ENCODE measurements at regions not wholly inside any gene's neighbourhood (a gene's known extent, or its start where the extent isn't known, plus 50 kb on each side); places are given as distances from the start of the nearest gene placed in this dataset.

DNA sequence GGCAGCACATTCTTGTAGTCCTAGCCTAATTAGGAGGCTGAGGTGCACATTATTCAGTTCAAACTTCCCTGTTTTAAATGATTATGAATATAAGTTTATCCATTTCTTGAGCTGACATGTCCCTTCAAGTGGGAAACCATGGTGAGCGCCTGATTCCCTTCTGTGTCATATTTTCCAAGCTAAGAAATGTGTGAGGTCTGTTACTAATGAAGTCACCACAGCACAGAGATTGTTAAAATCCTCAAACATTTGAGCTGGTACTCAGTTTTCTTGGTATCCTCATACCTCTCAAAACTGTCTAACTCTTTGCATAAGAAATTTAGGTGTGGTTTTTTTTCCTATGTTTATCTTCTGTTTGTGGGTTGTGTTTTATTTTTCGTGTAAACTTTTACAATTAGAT, 926.8 kb downstream of the GATA3 start:
- H3K4me3 ChIP-seq, result no peak overlapping the region
- intact Hi-C loops (cut with DNase I), result no loop called here
- no peaks in the 10 kb centered on the region for H3K27me3 ChIP-seq (ENCODE audit: low read depth)
- no peaks in the 10 kb centered on the region for H3K4me1 ChIP-seq
- DNase-seq, result no peak
- TF ChIP-seq, protein P1, sequence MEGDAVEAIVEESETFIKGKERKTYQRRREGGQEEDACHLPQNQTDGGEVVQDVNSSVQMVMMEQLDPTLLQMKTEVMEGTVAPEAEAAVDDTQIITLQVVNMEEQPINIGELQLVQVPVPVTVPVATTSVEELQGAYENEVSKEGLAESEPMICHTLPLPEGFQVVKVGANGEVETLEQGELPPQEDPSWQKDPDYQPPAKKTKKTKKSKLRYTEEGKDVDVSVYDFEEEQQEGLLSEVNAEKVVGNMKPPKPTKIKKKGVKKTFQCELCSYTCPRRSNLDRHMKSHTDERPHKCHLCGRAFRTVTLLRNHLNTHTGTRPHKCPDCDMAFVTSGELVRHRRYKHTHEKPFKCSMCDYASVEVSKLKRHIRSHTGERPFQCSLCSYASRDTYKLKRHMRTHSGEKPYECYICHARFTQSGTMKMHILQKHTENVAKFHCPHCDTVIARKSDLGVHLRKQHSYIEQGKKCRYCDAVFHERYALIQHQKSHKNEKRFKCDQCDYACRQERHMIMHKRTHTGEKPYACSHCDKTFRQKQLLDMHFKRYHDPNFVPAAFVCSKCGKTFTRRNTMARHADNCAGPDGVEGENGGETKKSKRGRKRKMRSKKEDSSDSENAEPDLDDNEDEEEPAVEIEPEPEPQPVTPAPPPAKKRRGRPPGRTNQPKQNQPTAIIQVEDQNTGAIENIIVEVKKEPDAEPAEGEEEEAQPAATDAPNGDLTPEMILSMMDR (IDR thresholded peaks at IDR 0.05), result no peak
- no peaks in the 10 kb centered on the region for H3K36me3 ChIP-seq
- no peaks in the 10 kb centered on the region for H3K9me3 ChIP-seq
- no peak for ATAC-seq
- H3K27ac ChIP-seq, result no peak overlapping the region

DNA sequence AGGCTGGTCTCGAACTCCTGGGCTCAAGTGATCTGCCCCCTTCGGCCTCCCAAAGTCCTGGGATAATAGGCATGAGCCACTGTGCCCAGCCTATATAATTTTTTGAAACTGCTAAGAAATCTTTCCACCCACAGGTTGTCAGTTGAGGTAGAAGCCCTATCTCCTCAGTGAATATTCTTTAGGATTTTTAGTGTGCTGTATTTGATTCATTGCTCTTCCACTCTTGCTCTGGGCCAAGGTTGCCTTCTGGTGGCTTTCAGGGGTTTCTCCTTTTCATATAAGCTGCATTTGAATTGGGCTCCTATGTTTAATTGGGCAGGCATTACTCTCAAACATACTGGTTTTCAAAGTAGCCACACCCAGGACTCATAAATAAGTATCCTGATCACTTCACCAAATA, 931.2 kb downstream of the GATA3 start:
- intact Hi-C loops (cut with DNase I), result no loop called here
- H3K27ac ChIP-seq, result no peak overlapping the region
- no peak for DNase-seq
- TF ChIP-seq, protein P1 (IDR thresholded peaks at IDR 0.05), result no peak
- ATAC-seq, result no peak
- H3K4me3 ChIP-seq, result no peak overlapping the region
- H3K4me1 ChIP-seq, result no peaks in the 10 kb centered on the region
- no peaks in the 10 kb centered on the region for H3K36me3 ChIP-seq
- H3K27me3 ChIP-seq (ENCODE audit: low read depth), result no peaks in the 10 kb centered on the region
- H3K9me3 ChIP-seq, result no peaks in the 10 kb centered on the region

DNA sequence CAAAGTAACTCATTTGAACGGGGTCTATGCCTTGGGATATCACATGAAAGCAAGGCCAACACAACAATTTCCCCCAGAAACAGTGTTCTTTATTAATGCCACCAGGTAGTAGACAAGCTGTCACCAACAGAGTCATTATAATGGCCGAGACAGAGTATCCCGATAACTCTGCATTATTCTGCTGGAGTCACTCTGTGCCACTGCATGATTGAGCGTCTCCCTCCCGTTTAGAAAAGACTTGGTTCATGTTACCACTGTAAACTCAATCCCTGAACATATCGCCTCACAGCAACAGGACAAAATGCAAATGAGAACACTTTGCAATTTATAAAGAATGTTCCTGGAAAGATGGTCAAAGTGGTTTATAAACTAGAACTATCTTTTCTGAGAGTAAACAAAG, 932.5 kb downstream of the GATA3 start:
- intact Hi-C loops (cut with DNase I), result no loop called here
- TF ChIP-seq, protein P1 (IDR thresholded peaks at IDR 0.05), result no peak
- H3K9me3 ChIP-seq, result no peaks in the 10 kb centered on the region
- no peaks in the 10 kb centered on the region for H3K27me3 ChIP-seq (ENCODE audit: low read depth)
- DNase-seq (no peak), ATAC-seq (no peak)
- no peak overlapping the region for H3K4me3 ChIP-seq
- H3K4me1 ChIP-seq, result no peaks in the 10 kb centered on the region
- no peak overlapping the region for H3K27ac ChIP-seq
- no peaks in the 10 kb centered on the region for H3K36me3 ChIP-seq

DNA sequence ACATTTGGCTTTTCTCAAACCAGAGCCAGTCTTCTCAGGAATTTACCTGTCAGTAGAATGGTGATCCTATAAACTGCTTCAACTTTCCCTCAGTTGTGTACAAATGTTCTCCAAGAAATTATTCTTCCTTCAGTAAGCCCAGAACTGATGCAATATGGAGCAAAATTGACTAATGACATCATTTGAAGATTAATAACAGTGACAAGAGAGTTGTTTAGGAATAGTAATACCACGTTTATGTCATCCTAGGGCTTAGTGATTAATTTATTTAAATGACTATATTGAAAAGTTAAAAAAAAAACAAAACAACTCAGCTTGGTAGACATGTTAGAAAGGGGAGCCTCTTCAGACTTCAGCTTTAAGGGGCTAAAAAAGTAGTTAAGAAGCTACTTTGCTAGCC, 933.2 kb downstream of the GATA3 start:
- TF ChIP-seq, protein P1 (IDR thresholded peaks at IDR 0.05), result no peak
- Histone ChIP-seq H3K36me3 (no peaks in the 10 kb centered on the region), H3K9me3 (no peaks in the 10 kb centered on the region), H3K4me3 (no peak overlapping the region), H3K27ac (no peak overlapping the region), H3K27me3 (ENCODE audit: low read depth) (no peaks in the 10 kb centered on the region), H3K4me1 (no peaks in the 10 kb centered on the region)
- ATAC-seq, result no peak
- intact Hi-C loops (cut with DNase I), result no loop called here
- no peak for DNase-seq

DNA sequence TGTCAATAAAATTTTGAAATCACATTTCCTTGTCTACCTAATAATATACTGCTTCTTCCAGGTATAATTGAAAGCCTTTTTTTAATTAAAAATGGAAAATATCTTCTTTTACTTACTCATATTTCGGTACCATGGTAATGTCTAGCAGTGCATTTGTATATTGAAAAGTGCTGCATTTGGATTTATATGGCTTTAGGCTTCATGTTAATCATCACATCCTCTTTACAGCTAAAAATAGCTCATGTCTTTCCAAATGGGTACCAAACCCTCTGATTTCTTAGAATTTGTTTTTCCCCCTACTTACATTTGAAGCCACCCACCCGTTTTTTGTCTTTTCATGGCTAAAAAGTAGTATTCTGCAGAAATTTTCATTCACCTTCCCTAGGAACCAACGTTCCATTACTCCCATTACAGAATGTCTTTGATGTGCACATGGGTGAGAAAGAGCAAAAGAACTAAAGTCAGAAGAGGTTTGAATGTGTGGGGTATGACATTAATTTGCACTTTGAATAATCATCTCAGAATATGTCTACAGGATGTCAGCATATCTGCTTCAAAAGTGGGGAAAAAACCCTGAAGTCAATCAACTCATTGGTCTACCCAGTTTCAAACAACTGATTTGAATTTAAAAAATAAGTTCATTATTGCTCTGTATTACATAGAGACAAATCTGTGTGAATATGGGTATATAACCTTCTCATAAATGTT, 935.9 kb downstream of the GATA3 start:
- Histone ChIP-seq H3K27ac (no peak overlapping the region), H3K36me3 (no peaks in the 10 kb centered on the region), H3K9me3 (no peaks in the 10 kb centered on the region), H3K4me1 (no peaks in the 10 kb centered on the region), H3K4me3 (no peak overlapping the region), H3K27me3 (ENCODE audit: low read depth) (peaks cover 2% of the 10 kb centered on the region)
- DNase-seq (no peak), ATAC-seq (no peak)
- intact Hi-C loops (cut with DNase I), result no loop called here
- TF ChIP-seq, protein P1 (IDR thresholded peaks at IDR 0.05), result no peak
